PC-3 (cell line): ENCODE measurements at regions not wholly inside any gene's neighbourhood (a gene's known extent, or its start where the extent isn't known, plus 50 kb on each side); places are given as distances from the start of the nearest gene placed in this dataset.

Source experiments
- ATAC-seq: fragments of 200-7000 bp; cut with Tn5 transposase; 2 replicates; pipeline ENCODE4 v1.9.1; 2020; ENCODE audit warnings: mild to moderate bottlenecking, moderate library complexity
- BruUV-seq: library from RNA; stranded (reverse); fragments of 400-500 nt; replicated peaks from 2 replicates; lab custom pipeline; 2021; lab: Mats Ljungman, UMichigan
- CTCF ChIA-PET: fragments of 300-600 bp; sonication (Branson Sonifier 250); formaldehyde crosslinking; loops from one replicate; lab custom pipeline; 2022; ENCODE audit warnings: antibody characterized with exemption; lab: Charles Lee
- POLR2A ChIA-PET: fragments of 300-600 bp; sonication (Branson Sonifier 250); formaldehyde crosslinking; loops from one replicate; lab custom pipeline; 2022; ENCODE audit warnings: antibody characterized with exemption; ENCODE audit not compliant: unreplicated experiment; lab: Charles Lee
- DNase-seq: peaks from one replicate; pipeline ENCODE4 v3.0.0-alpha.2; 2015
- H2AFZ ChIP-seq: fragments of 300-600 bp; sonication (generic); 2 replicates; pipeline ENCODE4 v1.6.0; 2016; ENCODE audit warnings: antibody characterized with exemption, low read length
- H3F3A ChIP-seq: fragments of 300-600 bp; sonication (generic); one replicate; pipeline ENCODE4 v1.6.0; 2017; ENCODE audit warnings: antibody characterized with exemption, low read length, control low read depth, mild to moderate bottlenecking; ENCODE audit not compliant: unreplicated experiment
- H3K27ac ChIP-seq: fragments of 300-600 bp; sonication (generic); 2 replicates; pipeline ENCODE4 v1.5.1; 2016; ENCODE audit warnings: mild to moderate bottlenecking, low read length
- H3K27me3 ChIP-seq: fragments of 300-600 bp; sonication (generic); 2 replicates; pipeline ENCODE4 v1.6.1; 2016; ENCODE audit warnings: low read length, mixed read lengths
- H3K36me3 ChIP-seq: fragments of 300-600 bp; sonication (generic); 2 replicates; pipeline ENCODE4 v1.6.1; 2016; ENCODE audit warnings: low read depth, mixed run types, low read length, mixed read lengths
- H3K4me1 ChIP-seq: fragments of 300-600 bp; sonication (generic); 2 replicates; pipeline ENCODE4 v1.5.1; 2016; ENCODE audit warnings: low read length; ENCODE audit not compliant: insufficient read depth
- H3K4me2 ChIP-seq: fragments of 300-600 bp; sonication (generic); 2 replicates; pipeline ENCODE4 v1.6.0; 2016; ENCODE audit warnings: low read length
- H3K4me3 ChIP-seq: fragments of 300-600 bp; sonication (generic); 2 replicates; pipeline ENCODE4 v1.5.1; 2016; ENCODE audit warnings: mild to moderate bottlenecking, low read length, mixed read lengths
- H3K79me2 ChIP-seq: fragments of 300-600 bp; sonication (generic); 2 replicates; pipeline ENCODE4 v1.6.1; 2017; ENCODE audit warnings: low read length, mixed read lengths
- H3K9ac ChIP-seq: fragments of 300-600 bp; sonication (generic); 2 replicates; pipeline ENCODE4 v1.6.0; 2016; ENCODE audit warnings: mild to moderate bottlenecking, low read length
- H3K9me2 ChIP-seq: fragments of 300-600 bp; sonication (generic); replicated peaks from 2 replicates; pipeline ENCODE4 v1.6.1; 2016; ENCODE audit warnings: mixed run types, low read length, mixed read lengths
- H3K9me3 ChIP-seq: fragments of 300-600 bp; sonication (generic); 2 replicates; pipeline ENCODE4 v1.6.1; 2016; ENCODE audit warnings: low read length, mixed read lengths
- H4K20me1 ChIP-seq: fragments of 300-600 bp; sonication (generic); 2 replicates; pipeline ENCODE4 v1.6.1; 2016; ENCODE audit warnings: low read length, mixed read lengths
- CTCF ChIP-seq: fragments of 300-600 bp; sonication (generic); conservative IDR thresholded peaks from 2 replicates; pipeline ENCODE4 v1.5.1; 2017; ENCODE audit warnings: antibody characterized with exemption, low read depth, mild to moderate bottlenecking, low read length
- EZH2 ChIP-seq: fragments of 300-600 bp; sonication (generic); IDR thresholded peaks from one replicate; pipeline ENCODE4 v1.6.1; 2017; ENCODE audit warnings: antibody characterized with exemption, mild to moderate bottlenecking, low read length; ENCODE audit not compliant: unreplicated experiment
- EZH2phosphoT487 ChIP-seq: fragments of 300-600 bp; sonication (generic); IDR thresholded peaks from 2 replicates; pipeline ENCODE4 v1.6.1; 2018; ENCODE audit warnings: mild to moderate bottlenecking, antibody characterized with exemption, low read length, borderline replicate concordance
- intact Hi-C: fragments of 100-400 bp; cut with micrococcal nuclease; formaldehyde crosslinking; loops from 2 replicates; pipeline ENCODE4 v1.9.0; 2023

DNA sequence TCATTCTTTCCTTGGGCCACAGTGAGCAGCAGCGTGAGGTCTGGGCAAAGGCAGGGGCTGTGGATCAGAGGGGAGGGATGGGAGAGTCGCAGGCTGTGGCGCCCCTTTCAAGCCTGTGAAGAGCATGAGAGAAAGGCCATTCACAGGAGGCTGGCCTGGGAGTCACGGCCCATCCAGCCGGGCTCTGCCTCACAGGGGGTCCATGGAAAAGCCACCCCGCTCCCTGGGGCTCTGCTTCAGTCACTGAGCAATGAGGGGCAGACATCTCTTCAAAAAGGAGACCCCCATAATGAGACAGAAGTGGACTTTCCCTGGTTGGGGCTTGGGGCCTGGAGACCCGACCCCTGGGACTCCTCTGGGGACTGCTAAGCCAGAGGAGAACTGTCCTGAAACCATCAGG, 117.0 kb upstream of the GSC start:
- POLR2A ChIA-PET, result no interaction called here
- CTCF ChIA-PET, result no interaction called here
- no TSS peak for BruUV-seq

DNA sequence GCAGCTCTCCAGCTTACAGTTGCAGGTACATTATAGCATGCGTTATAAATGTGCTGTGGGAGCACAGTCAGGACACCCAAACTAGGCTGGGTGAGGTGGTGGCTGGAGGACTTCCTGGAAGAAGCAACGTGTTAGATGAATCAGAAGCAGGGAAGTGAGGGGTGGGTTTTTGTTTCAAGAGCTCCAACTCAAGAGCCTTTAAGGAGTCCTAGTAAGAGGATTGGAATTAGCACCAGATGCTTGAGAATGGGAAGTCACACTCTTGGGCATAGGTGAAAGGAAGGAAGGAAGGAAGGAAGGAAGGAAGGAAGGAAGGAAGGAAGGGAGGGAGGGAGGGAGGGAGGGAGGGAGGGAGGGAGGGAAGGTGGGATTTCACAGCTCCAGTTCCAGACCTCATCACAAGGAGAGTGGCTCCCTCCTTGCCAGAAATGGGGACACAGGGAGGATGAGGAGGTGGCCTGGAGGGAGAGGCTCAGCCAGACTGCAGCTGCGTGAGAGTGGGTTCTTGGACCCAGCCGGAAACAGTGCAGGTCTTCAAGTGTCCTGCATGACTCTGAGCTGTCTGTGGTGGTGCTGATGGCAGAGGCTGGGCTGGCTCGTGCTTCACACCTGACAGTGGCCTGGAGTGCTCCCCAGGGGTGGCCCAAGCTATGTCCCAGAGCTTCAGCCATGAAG, 115.7 kb upstream of the GSC start:
- ChIA-PET CTCF (no interaction called here), POLR2A (no interaction called here)
- H3K9me3 ChIP-seq, result no peaks in the 10 kb centered on the region
- TF ChIP-seq CTCF (no peak), EZH2phosphoT487 (no peak), EZH2 (no peak)
- no peaks in the 10 kb centered on the region for H3K9me2 ChIP-seq
- no peaks in the 10 kb centered on the region for H3K36me3 ChIP-seq
- H2AFZ ChIP-seq, result no peak overlapping the region
- no TSS peak for BruUV-seq
- H3K9ac ChIP-seq, result no peak overlapping the region
- peaks cover 27% of the 10 kb centered on the region for H3K27me3 ChIP-seq
- H4K20me1 ChIP-seq, result no peaks in the 10 kb centered on the region
- DNase-seq (no peak), ATAC-seq (no peak)
- H3K4me3 ChIP-seq, result no peak overlapping the region
- no peak overlapping the region for H3K4me2 ChIP-seq
- intact Hi-C loops, result no loop called here
- H3F3A ChIP-seq, result no peaks in the 10 kb centered on the region
- no peak overlapping the region for H3K27ac ChIP-seq
- no peaks in the 10 kb centered on the region for H3K79me2 ChIP-seq
- no peaks in the 10 kb centered on the region for H3K4me1 ChIP-seq

More for the DNA sequence above, 117.0 kb upstream of the GSC start:
- no peak overlapping the region for H3K4me3 ChIP-seq
- intact Hi-C loops, result no loop called here
- no peaks in the 10 kb centered on the region for H3K4me1 ChIP-seq
- TF ChIP-seq EZH2, result no peak
- TF ChIP-seq CTCF, result no peak
- no peak for TF ChIP-seq EZH2phosphoT487
- H3K27ac ChIP-seq, result no peak overlapping the region
- ATAC-seq (no peak), DNase-seq (no peak)
- H3K27me3 ChIP-seq, result peaks cover 17% of the 10 kb centered on the region
- H3K4me2 ChIP-seq, result no peak overlapping the region
- no peaks in the 10 kb centered on the region for H3K79me2 ChIP-seq
- no peaks in the 10 kb centered on the region for H3K9me2 ChIP-seq
- no peaks in the 10 kb centered on the region for H4K20me1 ChIP-seq
- no peak overlapping the region for H2AFZ ChIP-seq
- no peaks in the 10 kb centered on the region for H3K36me3 ChIP-seq
- H3F3A ChIP-seq, result no peaks in the 10 kb centered on the region
- H3K9me3 ChIP-seq, result no peaks in the 10 kb centered on the region
- H3K9ac ChIP-seq, result no peak overlapping the region

GRCh38 chr14:94884616-94885230, 114.8 kb upstream of the GSC start:
- no peak overlapping the region for H2AFZ ChIP-seq
- H3K27ac ChIP-seq, result no peak overlapping the region
- TF ChIP-seq CTCF (no peak), EZH2 (no peak), EZH2phosphoT487 (no peak)
- no peaks in the 10 kb centered on the region for H3K79me2 ChIP-seq
- H3K4me3 ChIP-seq, result no peak overlapping the region
- POLR2A ChIA-PET, result no interaction called here
- ATAC-seq (no peak), DNase-seq (no peak)
- H3K9me3 ChIP-seq, result no peaks in the 10 kb centered on the region
- H3K36me3 ChIP-seq, result no peaks in the 10 kb centered on the region
- peaks cover 36% of the 10 kb centered on the region for H3K27me3 ChIP-seq
- H3K4me2 ChIP-seq, result no peak overlapping the region
- CTCF ChIA-PET, result no interaction called here
- no peaks in the 10 kb centered on the region for H4K20me1 ChIP-seq
- no TSS peak for BruUV-seq
- H3K4me1 ChIP-seq, result no peaks in the 10 kb centered on the region
- H3K9me2 ChIP-seq, result no peaks in the 10 kb centered on the region
- no peak overlapping the region for H3K9ac ChIP-seq
- intact Hi-C loops, result no loop called here
- no peaks in the 10 kb centered on the region for H3F3A ChIP-seq
